HL-60/S4 treated with retinoic acid at 250 ng/mL for 4 days and 3 days (cell line): ENCODE measurements at regions not wholly inside any gene's neighbourhood (a gene's known extent, or its start where the extent isn't known, plus 50 kb on each side); places are given as distances from the start of the nearest gene placed in this dataset.

Experiments
- in situ Hi-C: fragments of 300-500 bp; cut with MboI; formaldehyde crosslinking; loops from 2 replicates; pipeline ENCODE4 v1.7.0; 2022; ENCODE audit warnings: low sequenced_read_pairs

- in situ Hi-C loops = no loop called here
These were observed 596.2 kb upstream of the TBL1XR1 start for GRCh38 chr3:177793451-177793850.

GRCh38 chr3:177795216-177795615 is 597.9 kb upstream of the TBL1XR1 start:
- in situ Hi-C loops = no loop called here

DNA sequence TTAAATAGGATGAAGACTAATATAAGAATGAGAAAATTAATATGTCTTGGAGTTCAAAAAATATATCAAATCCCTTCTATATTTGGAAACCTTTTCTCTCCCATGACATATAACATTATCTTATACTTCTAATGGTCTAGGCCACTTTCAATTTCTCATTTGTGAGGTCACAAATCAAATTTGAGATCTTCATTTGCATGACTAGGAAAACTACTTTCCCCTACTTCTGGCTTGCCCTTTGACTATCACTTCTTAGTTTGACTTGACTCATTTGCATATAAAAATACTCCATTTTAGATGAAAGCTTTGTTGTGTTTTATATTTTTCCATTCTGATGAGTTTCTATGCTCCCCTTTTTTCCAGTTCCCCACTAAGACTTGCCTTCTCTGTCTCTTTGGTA is 598.6 kb upstream of the TBL1XR1 start:
- in situ Hi-C loops = no loop called here

DNA sequence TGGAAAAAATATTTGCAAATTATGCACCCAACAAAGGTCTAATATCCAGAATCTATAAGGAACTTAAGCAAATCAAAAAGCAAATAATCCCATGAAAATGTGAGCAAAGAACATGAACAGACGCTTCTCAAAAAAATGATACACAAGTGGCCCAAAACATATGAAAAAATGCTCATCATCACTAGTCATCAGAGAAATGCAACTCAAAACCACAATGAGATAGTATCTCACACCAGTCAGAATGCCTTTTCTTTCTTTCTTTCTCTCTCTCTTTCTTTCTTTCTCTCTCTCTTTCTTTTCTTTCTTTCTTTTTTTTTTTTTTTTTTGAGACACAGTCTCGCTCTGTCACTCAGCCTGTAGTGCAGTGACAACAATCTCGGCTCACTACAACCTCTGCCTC is 602.9 kb upstream of the TBL1XR1 start:
- in situ Hi-C loops = loop anchor here (25.0 kb wide), 1 partner anchor 763 kb away; no protein-coding TSS in a partner anchor

DNA sequence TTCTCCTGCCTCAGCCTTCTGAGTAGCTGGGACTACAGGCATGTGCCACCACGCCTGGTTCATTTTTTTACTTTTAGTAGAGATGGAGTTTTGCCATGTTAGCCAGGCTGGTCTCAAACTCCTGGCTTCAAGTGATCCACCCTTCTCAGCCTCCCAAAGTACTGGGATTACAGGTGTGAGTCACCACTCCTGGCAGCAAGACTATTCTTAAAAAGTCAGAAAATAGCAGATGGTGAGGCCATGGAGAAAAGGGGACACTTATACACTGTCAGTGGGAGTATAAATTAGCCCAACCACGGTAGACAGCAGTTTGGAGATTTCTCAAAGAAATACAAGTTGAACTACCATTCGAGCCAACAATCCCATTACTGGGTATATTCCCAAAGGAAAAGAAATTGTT is 603.3 kb upstream of the TBL1XR1 start:
- in situ Hi-C loops = loop anchor here (25.0 kb wide), 1 partner anchor 763 kb away; no protein-coding TSS in a partner anchor

DNA sequence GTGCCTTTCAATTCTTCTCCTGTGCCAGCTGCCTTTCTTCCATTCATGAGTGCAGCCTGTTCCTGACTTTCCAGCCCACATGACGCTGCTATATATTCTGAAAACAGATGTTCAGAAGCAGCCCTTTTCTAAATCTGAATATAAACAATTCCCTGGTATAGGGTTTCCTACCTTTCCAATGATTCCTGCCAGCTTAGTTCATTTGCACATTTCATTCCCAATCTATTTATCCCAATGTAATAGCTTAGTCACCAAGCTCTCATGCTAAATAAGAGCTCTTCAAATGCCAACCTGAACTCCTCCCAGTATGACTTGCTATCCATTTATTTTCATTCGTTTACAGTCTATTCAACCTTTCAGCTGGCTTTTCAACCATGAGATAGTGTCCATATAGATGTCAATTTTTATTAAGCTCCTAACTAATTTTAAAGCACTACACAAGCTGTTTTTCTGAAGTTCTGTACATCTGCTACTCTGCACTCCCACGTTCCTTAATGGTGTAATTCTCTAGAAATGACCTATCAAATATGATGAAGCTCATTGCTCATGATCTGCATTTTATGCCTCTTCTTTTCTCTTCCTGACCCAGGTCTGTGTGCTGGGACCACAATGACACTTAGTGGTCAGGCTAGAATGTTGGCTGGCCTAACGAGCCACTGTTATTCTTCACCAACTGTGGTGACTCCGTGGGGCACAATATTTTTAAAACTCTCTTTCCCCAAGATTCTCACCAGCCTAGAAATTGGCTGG is 605.0 kb upstream of the TBL1XR1 start:
- in situ Hi-C loops = loop anchor here (25.0 kb wide), 1 partner anchor 765 kb away; no protein-coding TSS in a partner anchor

GRCh38 chr3:177803500-177803899 is 606.2 kb upstream of the TBL1XR1 start:
- in situ Hi-C loops = loop anchor here (25.0 kb wide), 1 partner anchor 766 kb away; no protein-coding TSS in a partner anchor

- in situ Hi-C loops = loop anchor here (25.0 kb wide), 1 partner anchor 767 kb away; no protein-coding TSS in a partner anchor
These were observed 606.8 kb upstream of the TBL1XR1 start for GRCh38 chr3:177804032-177804431.

GRCh38 chr3:177804646-177805045 is 607.4 kb upstream of the TBL1XR1 start:
- in situ Hi-C loops = loop anchor here (25.0 kb wide), 1 partner anchor 767 kb away; no protein-coding TSS in a partner anchor

GRCh38 chr3:177807150-177807875 is 610.0 kb upstream of the TBL1XR1 start:
- in situ Hi-C loops = loop anchor here (25.0 kb wide), 1 partner anchor 770 kb away; no protein-coding TSS in a partner anchor

GRCh38 chr3:177808928-177809478 is 611.7 kb upstream of the TBL1XR1 start:
- in situ Hi-C loops = loop anchor here (25.0 kb wide), 1 partner anchor 772 kb away; no protein-coding TSS in a partner anchor

- in situ Hi-C loops = loop anchor here (25.0 kb wide), 1 partner anchor 773 kb away; no protein-coding TSS in a partner anchor
These were observed 612.9 kb upstream of the TBL1XR1 start for GRCh38 chr3:177810162-177810623.

GRCh38 chr3:177811112-177811511 is 613.8 kb upstream of the TBL1XR1 start:
- in situ Hi-C loops = loop anchor here (25.0 kb wide), 1 partner anchor 774 kb away; no protein-coding TSS in a partner anchor

GRCh38 chr3:177811835-177812234 is 614.6 kb upstream of the TBL1XR1 start:
- in situ Hi-C loops = loop anchor here (25.0 kb wide), 1 partner anchor 775 kb away; no protein-coding TSS in a partner anchor

DNA sequence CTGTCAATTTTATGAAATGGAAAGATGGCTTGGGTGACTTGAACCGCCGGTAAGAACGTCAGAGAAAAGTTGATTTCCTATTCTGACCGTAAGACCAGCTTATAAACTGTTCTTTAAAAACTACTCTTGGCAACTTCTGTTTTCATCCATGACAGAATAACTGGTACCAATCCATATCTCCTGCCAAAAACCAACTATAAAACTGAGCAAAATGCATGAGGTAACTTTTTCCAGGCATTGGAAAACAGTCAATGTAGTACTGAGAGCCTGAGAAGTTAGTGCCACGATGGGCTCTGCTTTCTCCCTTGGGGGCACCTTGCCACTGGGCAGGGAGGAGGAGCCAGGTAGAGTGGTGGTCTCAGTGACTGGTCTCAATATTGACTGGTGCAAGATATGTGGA is 615.2 kb upstream of the TBL1XR1 start:
- in situ Hi-C loops = loop anchor here (25.0 kb wide), 1 partner anchor 775 kb away; no protein-coding TSS in a partner anchor

DNA sequence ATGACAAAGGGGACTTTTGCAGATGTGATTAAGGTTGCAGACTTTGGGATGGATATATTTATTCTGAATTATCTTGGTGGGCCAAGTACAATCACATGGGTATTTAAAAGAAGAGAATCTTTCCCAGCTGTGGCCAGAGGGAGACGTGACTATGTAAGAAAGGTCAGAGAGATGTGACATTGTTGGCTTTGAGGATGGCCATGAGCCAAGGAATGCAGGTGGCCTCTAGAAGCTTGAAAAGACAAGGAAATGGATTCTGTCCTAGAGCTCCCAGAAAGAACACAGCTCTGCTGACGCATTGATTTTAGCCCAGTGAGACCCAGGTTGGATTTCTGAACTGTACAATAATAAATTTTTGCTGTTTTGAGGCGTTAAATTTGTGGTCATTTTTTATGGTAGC is 616.0 kb upstream of the TBL1XR1 start:
- in situ Hi-C loops = loop anchor here (25.0 kb wide), 1 partner anchor 776 kb away; no protein-coding TSS in a partner anchor

GRCh38 chr3:177816667-177817208 is 619.5 kb upstream of the TBL1XR1 start:
- in situ Hi-C loops = loop anchor here (25.0 kb wide), 1 partner anchor 779 kb away; no protein-coding TSS in a partner anchor

DNA sequence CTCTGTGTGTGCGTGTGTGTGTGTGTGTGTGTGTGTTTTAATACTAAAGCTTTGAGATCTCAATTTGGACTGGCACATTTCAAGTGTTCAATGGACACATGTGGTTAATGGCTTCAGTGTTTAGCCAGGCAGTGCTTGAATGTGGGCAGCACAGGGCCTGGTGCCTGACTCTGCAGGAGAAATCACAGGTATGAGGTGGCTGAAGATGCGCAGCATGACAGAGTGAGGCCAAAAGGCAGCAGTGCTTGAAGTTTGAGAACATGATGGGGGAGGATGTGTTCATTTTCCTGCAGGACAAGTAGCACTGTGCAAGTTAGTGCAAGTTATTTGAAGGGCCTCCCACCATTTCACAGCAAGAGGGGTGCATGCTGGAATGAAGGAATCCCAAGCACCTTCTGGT is 620.5 kb upstream of the TBL1XR1 start:
- in situ Hi-C loops = loop anchor here (25.0 kb wide), 1 partner anchor 780 kb away; no protein-coding TSS in a partner anchor

DNA sequence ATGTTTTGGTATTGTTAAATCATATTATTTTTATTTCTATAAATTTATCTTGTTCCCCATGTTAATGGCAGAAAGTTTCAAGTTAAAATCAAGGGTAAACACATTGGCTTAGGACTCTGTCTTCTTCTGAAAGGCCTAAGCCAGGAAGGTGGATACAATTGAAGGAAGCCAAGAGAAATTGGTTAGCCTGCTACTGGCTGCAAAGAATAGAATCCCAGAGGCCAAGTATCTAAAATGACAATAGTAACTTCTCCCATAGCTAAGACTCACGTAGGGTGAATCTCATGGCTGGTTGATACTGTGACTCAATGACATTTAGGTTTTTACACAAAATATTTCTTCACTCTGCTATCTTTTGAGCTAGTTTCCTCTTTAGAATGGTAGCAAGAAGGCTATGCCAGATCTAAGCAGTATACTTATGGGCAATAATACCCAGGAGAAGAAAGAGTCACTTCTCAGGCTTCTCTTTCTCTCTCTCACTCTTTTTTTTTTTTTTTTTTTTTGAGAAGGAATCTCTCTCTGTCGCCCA is 621.5 kb upstream of the TBL1XR1 start:
- in situ Hi-C loops = loop anchor here (25.0 kb wide), 1 partner anchor 781 kb away; no protein-coding TSS in a partner anchor
